Peyer's patch (tissue), 4 donors: ENCODE measurements at regions not wholly inside any gene's neighbourhood (a gene's known extent, or its start where the extent isn't known, plus 50 kb on each side); places are given as distances from the start of the nearest gene placed in this dataset.

Experiments
- DNase-seq, 3 donors: peaks; one replicate each; pipeline ENCODE4 v3.0.0-alpha.2; 2017 to 2019
- H3K27ac ChIP-seq, 4 donors: fragments of 200-600 bp; sonication (generic); one replicate each; pipeline ENCODE4 v1.5.1; 2016 to 2019
- H3K27me3 ChIP-seq, 2 donors: fragments of 200-600 bp; sonication (generic); one replicate each; pipeline ENCODE4 v1.5.1; 2019
- H3K36me3 ChIP-seq, 3 donors: fragments of 200-600 bp; sonication (generic); one replicate each; pipeline ENCODE4 v1.5.1; 2016 to 2019
- H3K4me1 ChIP-seq, 4 donors: fragments of 200-600 bp; sonication (generic); one replicate each; pipeline ENCODE4 v1.5.1; 2016 to 2019
- H3K4me3 ChIP-seq, 4 donors: fragments of 200-600 bp; sonication (generic); 1 replicate in 3 of 4; 2 replicates in 1 of 4; pipeline ENCODE4 v1.5.1; 2016 to 2019; ENCODE audit warnings: mild to moderate bottlenecking in 1 of 4
- H3K9me3 ChIP-seq, 4 donors: fragments of 200-600 bp; sonication (generic); one replicate each; pipeline ENCODE4 v1.5.1; 2016 to 2019; ENCODE audit warnings: mild to moderate bottlenecking in 1 of 4
- POLR2A ChIP-seq, 2 donors: fragments of 450-650 bp; IDR thresholded peaks; one replicate each; pipeline ENCODE4 v1.5.1; 2017; ENCODE audit warnings: antibody characterized with exemption in 2 of 2, mild to moderate bottlenecking in 2 of 2, moderate library complexity in 2 of 2
- TF ChIP-seq, protein P1 (sequence below), 6 experiments: fragments of 450-650 bp in 4 of 6; fragments of 200-600 bp in 2 of 6; sonication (generic) in 1 of 6; IDR thresholded peaks; one replicate each; pipeline ENCODE4 v1.5.1; 2017 to 2019; ENCODE audit warnings: antibody characterized with exemption in 6 of 6, mild to moderate bottlenecking in 3 of 6, moderate library complexity in 1 of 6

DNA sequence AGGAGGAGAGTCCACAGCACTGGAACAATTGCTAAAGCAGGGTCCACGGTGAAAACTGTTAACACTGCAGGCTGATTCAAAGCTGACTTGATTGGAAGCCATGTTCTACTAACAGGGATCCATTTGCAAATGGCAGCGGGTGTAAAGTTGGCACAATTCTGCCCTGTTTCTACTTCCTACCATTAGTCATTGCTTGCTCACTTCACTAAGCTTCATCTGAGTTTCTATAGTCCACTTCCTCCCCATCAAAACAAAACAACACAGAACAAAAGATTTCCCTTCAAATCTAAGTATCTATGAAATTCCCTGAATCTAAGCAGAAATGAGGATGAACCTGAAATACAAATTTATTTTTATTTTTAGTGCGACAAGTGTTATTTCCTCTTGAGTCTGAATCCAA lies 187.4 kb upstream of the SOX11 start:
- Histone ChIP-seq H3K27me3 (no peaks in the 10 kb centered on the region), H3K4me3 (no peak overlapping the region), H3K9me3 (no peaks in the 10 kb centered on the region), H3K27ac (no peak overlapping the region), H3K4me1 (no peaks in the 10 kb centered on the region), H3K36me3 (no peaks in the 10 kb centered on the region)
- no peak for DNase-seq
- no peak for TF ChIP-seq POLR2A (IDR thresholded peaks at IDR 0.05)
- TF ChIP-seq, protein P1, sequence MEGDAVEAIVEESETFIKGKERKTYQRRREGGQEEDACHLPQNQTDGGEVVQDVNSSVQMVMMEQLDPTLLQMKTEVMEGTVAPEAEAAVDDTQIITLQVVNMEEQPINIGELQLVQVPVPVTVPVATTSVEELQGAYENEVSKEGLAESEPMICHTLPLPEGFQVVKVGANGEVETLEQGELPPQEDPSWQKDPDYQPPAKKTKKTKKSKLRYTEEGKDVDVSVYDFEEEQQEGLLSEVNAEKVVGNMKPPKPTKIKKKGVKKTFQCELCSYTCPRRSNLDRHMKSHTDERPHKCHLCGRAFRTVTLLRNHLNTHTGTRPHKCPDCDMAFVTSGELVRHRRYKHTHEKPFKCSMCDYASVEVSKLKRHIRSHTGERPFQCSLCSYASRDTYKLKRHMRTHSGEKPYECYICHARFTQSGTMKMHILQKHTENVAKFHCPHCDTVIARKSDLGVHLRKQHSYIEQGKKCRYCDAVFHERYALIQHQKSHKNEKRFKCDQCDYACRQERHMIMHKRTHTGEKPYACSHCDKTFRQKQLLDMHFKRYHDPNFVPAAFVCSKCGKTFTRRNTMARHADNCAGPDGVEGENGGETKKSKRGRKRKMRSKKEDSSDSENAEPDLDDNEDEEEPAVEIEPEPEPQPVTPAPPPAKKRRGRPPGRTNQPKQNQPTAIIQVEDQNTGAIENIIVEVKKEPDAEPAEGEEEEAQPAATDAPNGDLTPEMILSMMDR (IDR thresholded peaks at IDR 0.05): no peak

DNA sequence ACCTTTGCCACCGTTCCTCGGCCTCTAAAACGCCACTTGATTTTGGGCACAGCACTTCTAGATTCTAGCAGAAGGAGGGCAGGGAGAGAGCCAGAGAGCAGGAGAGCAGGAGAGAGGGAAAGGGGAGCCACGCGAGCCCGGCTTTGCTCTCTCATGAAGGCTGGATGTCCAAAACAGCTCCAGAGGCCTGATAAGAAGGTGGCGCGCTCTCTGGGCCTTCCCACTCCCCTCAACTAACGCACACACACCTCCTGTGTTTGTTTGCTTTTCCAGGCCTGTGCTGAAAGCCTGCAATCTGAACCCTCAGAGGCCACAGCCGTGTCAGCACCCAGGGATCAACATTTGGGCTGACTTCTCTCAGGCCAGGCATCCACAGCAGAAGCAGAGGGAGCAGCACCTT lies 184.8 kb upstream of the SOX11 start:
- no peaks in the 10 kb centered on the region for H3K4me1 ChIP-seq
- no peak overlapping the region for H3K27ac ChIP-seq
- no peak overlapping the region for H3K4me3 ChIP-seq
- no peaks in the 10 kb centered on the region for H3K36me3 ChIP-seq
- H3K27me3 ChIP-seq: no peaks in the 10 kb centered on the region
- no peak for TF ChIP-seq POLR2A (IDR thresholded peaks at IDR 0.05)
- TF ChIP-seq, protein P1 (IDR thresholded peaks at IDR 0.05): no peak
- no peaks in the 10 kb centered on the region for H3K9me3 ChIP-seq
- DNase-seq: no peak

DNA sequence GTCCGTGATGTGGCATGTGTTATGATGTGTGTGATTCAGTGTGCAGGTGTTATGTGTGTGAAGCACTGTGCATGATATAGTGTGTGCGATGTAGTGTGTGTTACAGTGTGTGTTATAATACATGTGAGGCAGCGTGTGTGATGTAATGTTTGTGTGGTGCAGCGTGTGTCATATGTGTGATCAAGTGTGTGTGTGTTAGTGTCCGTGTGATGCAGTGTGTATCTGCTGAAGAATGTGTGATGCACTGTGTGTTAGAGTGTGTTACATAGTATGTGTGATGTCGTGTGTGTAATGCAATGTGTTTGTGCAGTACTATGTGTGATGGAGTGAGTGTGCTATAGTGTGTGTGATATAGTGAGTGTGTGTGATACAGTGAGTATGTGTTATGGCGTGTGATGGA lies 182.8 kb upstream of the SOX11 start:
- H3K27ac ChIP-seq: no peak overlapping the region
- H3K4me1 ChIP-seq: no peaks in the 10 kb centered on the region
- no peaks in the 10 kb centered on the region for H3K36me3 ChIP-seq
- no peak for DNase-seq
- no peaks in the 10 kb centered on the region for H3K9me3 ChIP-seq
- H3K27me3 ChIP-seq: no peaks in the 10 kb centered on the region
- H3K4me3 ChIP-seq: no peak overlapping the region
- no peak for TF ChIP-seq POLR2A (IDR thresholded peaks at IDR 0.05)
- TF ChIP-seq, protein P1 (IDR thresholded peaks at IDR 0.05): no peak

DNA sequence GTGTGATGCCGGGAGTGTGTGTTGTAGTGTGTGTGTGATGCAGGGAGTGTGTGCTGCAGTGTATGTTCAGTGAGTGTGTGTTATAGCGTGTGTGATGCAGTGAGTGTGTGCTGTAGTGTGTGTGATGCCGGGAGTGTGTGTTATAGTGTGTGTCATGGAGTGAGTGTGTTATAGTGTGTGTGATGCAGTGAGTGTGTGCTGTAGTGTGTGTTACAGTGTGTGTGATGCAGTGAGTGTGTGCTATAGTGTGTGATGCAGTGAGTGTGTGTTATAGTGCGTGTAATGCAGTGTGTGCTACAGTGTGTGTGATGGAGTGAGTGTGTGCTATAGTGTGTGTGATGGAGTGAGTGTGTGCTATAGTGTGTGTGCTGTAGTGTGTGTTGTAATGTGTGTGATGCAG lies 182.1 kb upstream of the SOX11 start:
- H3K36me3 ChIP-seq: no peaks in the 10 kb centered on the region
- H3K9me3 ChIP-seq: no peaks in the 10 kb centered on the region
- H3K4me3 ChIP-seq: no peak overlapping the region
- TF ChIP-seq POLR2A (IDR thresholded peaks at IDR 0.05): no peak
- TF ChIP-seq, protein P1 (IDR thresholded peaks at IDR 0.05): no peak
- no peak for DNase-seq
- H3K27ac ChIP-seq: no peak overlapping the region
- no peaks in the 10 kb centered on the region for H3K4me1 ChIP-seq
- H3K27me3 ChIP-seq: no peaks in the 10 kb centered on the region

DNA sequence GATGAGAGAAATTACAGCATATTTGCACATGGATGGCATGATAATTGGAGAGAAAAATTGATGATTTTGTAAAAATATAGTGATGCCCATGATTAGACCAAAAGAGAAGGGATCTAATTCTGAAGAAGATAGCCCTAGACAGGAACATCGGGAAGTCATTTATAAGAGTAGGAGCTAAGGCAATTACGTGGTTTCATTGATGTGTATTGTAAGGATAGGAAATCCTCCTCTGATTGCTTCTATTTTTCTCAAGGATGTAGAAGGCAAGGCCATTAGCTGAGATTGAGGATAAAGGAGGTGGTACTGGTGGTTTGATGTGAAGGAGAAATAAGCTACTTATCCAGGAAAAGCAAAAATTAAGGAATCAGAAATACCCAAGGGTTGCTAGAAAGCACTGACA lies 176.5 kb upstream of the SOX11 start:
- DNase-seq: no peak
- H3K4me3 ChIP-seq: no peak overlapping the region
- H3K27me3 ChIP-seq: no peaks in the 10 kb centered on the region
- H3K4me1 ChIP-seq: no peaks in the 10 kb centered on the region
- no peak overlapping the region for H3K27ac ChIP-seq
- TF ChIP-seq POLR2A (IDR thresholded peaks at IDR 0.05): no peak
- TF ChIP-seq, protein P1 (IDR thresholded peaks at IDR 0.05): no peak
- H3K36me3 ChIP-seq: no peaks in the 10 kb centered on the region
- H3K9me3 ChIP-seq: no peaks in the 10 kb centered on the region

DNA sequence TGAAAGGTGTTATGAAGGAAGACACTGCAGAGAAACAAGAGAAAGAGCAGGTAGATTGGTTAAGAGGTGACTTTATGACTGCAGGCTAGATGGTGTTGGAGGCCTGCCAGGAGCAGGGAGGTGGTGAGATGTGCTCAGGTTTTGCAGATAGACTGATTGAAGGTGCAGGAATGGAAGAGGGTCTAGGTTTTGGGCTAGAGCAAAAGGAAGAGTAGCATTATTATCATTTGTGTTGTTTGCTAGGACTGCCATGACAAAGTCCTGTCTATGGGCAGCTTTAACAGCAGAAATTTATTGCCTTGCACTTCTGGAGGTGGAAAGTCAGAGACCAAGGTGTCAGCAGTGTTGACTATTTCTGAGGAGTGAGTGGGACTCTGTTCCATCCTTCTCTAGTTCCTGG lies 172.9 kb upstream of the SOX11 start:
- no peaks in the 10 kb centered on the region for H3K9me3 ChIP-seq
- H3K36me3 ChIP-seq: no peaks in the 10 kb centered on the region
- no peak overlapping the region for H3K27ac ChIP-seq
- H3K4me1 ChIP-seq: no peaks in the 10 kb centered on the region
- H3K4me3 ChIP-seq: no peak overlapping the region
- H3K27me3 ChIP-seq: no peaks in the 10 kb centered on the region
- no peak for DNase-seq
- TF ChIP-seq, protein P1 (IDR thresholded peaks at IDR 0.05): no peak
- no peak for TF ChIP-seq POLR2A (IDR thresholded peaks at IDR 0.05)
